NT2/D1 (cell line): ENCODE measurements at regions not wholly inside any gene's neighbourhood (a gene's known extent, or its start where the extent isn't known, plus 50 kb on each side); places are given as distances from the start of the nearest gene placed in this dataset.

Source experiments
- SUZ12 ChIP-seq: IDR thresholded peaks from 2 replicates; pipeline ENCODE4 v1.6.1; 2011; ENCODE audit not compliant: insufficient read length, insufficient read depth; ENCODE audit errors: extremely low read depth
- YY1 ChIP-seq: IDR thresholded peaks from 2 replicates; pipeline ENCODE4 v1.6.1; 2011; ENCODE audit not compliant: insufficient read length, insufficient read depth
- ZNF274 ChIP-seq: IDR thresholded peaks from 2 replicates; pipeline ENCODE4 v1.6.1; 2011; ENCODE audit warnings: mild to moderate bottlenecking, low read depth, low read length

DNA sequence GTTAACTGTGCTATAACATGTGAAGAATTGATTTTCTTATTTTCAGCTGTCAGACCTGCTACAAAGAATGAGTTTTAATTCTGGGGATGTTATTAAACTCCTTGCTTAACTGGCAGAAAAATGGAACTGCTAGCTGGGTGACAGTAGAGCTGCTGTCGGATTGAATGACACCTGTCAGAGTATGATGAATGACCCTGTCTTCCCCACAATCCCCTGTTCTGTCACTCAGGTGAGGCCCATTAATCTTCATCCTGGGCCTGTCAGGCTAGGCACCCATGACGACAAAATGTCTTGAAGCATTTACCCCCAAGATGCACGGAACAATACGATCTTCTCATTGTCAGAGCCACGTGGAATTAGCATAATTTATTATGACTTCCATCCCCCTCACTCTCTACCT is 129.9 kb upstream of the ETAA1 start:
- TF ChIP-seq SUZ12 (no peak), ZNF274 (no peak), YY1 (no peak)
